Raji (cell line): ENCODE measurements at regions not wholly inside any gene's neighbourhood (a gene's known extent, or its start where the extent isn't known, plus 50 kb on each side); places are given as distances from the start of the nearest gene placed in this dataset.

Experiments
- POLR2A ChIP-seq: IDR thresholded peaks from 2 replicates; pipeline ENCODE4 v1.6.1; 2011; ENCODE audit warnings: low read depth, low read length, control low read depth; ENCODE audit not compliant: insufficient read depth

GRCh38 chr21:23881783-23882182 is 1725.5 kb downstream of the MRPL39 start:
- TF ChIP-seq POLR2A, result no peak

GRCh38 chr21:23876925-23877558 is 1730.2 kb downstream of the MRPL39 start:
- TF ChIP-seq POLR2A, result no peak

- no peak for TF ChIP-seq POLR2A
These were observed 1733.0 kb downstream of the MRPL39 start for GRCh38 chr21:23874271-23874670.

- no peak for TF ChIP-seq POLR2A
These were observed 1745.3 kb downstream of the MRPL39 start for GRCh38 chr21:23861911-23862504.

- no peak for TF ChIP-seq POLR2A
These were observed 1748.4 kb downstream of the MRPL39 start for GRCh38 chr21:23858878-23859277.

GRCh38 chr21:23853796-23854379 is 1753.4 kb downstream of the MRPL39 start:
- no peak for TF ChIP-seq POLR2A

GRCh38 chr21:23837564-23837963 is 1769.7 kb downstream of the MRPL39 start:
- no peak for TF ChIP-seq POLR2A

GRCh38 chr21:23822760-23823159 is 1784.5 kb downstream of the MRPL39 start:
- no peak for TF ChIP-seq POLR2A

- TF ChIP-seq POLR2A, result no peak
These were observed 1789.9 kb downstream of the MRPL39 start for GRCh38 chr21:23817337-23817736.

- TF ChIP-seq POLR2A, result no peak
These were observed 1794.8 kb downstream of the MRPL39 start for GRCh38 chr21:23812485-23812884.

GRCh38 chr21:23811805-23812204 is 1795.5 kb downstream of the MRPL39 start:
- no peak for TF ChIP-seq POLR2A

- no peak for TF ChIP-seq POLR2A
These were observed 1797.7 kb downstream of the MRPL39 start for GRCh38 chr21:23809573-23809972.

- TF ChIP-seq POLR2A, result no peak
These were observed 1802.4 kb downstream of the MRPL39 start for GRCh38 chr21:23804866-23805265.

GRCh38 chr21:23801292-23801691 is 1806.0 kb downstream of the MRPL39 start:
- no peak for TF ChIP-seq POLR2A

- no peak for TF ChIP-seq POLR2A
These were observed 1807.9 kb downstream of the MRPL39 start for GRCh38 chr21:23799376-23799775.

GRCh38 chr21:23792300-23792699 is 1815.0 kb downstream of the MRPL39 start:
- no peak for TF ChIP-seq POLR2A
